ENCODE measurements at regions not wholly inside any gene's neighbourhood (a gene's known extent, or its start where the extent isn't known, plus 50 kb on each side); places are given as distances from the start of the nearest gene placed in this dataset.

DNA sequence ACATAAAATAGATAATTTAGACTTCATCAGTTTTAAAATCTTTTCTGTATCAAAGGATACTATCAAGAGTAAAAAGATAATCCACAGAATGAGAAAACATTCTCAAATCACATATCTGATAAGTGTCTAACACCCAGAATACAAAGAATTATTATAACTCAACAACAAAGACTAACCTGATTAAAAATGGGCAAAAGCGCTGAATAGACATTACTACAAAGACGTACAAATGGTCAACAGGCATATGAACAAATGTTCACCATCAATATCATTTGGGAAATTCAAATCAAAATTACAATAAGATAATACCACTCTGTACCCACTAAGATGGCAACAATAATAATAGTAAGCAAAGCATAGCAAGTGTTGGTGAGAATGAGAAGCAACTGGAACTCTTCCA is 503.8 kb downstream of the CDH26 start:
- Mint-ChIP-seq H3K9me3 (peaks cover 12% of the 10 kb centered on the region), H3K4me1 (no peaks in the 10 kb centered on the region), H3K27ac (ENCODE audit: unreplicated experiment) (no peak overlapping the region), H3K4me3 (no peak overlapping the region), H3K36me3 (ENCODE audit: low read depth) (no peaks in the 10 kb centered on the region), H3K27me3 (ENCODE audit: low read depth) (peaks cover 2% of the 10 kb centered on the region)
- TF ChIP-seq, protein P1, sequence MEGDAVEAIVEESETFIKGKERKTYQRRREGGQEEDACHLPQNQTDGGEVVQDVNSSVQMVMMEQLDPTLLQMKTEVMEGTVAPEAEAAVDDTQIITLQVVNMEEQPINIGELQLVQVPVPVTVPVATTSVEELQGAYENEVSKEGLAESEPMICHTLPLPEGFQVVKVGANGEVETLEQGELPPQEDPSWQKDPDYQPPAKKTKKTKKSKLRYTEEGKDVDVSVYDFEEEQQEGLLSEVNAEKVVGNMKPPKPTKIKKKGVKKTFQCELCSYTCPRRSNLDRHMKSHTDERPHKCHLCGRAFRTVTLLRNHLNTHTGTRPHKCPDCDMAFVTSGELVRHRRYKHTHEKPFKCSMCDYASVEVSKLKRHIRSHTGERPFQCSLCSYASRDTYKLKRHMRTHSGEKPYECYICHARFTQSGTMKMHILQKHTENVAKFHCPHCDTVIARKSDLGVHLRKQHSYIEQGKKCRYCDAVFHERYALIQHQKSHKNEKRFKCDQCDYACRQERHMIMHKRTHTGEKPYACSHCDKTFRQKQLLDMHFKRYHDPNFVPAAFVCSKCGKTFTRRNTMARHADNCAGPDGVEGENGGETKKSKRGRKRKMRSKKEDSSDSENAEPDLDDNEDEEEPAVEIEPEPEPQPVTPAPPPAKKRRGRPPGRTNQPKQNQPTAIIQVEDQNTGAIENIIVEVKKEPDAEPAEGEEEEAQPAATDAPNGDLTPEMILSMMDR (conservative IDR thresholded peaks at IDR 0.05), result no peak
- DNase-seq (ENCODE audit: low read depth, low spot score), result no peak

DNA sequence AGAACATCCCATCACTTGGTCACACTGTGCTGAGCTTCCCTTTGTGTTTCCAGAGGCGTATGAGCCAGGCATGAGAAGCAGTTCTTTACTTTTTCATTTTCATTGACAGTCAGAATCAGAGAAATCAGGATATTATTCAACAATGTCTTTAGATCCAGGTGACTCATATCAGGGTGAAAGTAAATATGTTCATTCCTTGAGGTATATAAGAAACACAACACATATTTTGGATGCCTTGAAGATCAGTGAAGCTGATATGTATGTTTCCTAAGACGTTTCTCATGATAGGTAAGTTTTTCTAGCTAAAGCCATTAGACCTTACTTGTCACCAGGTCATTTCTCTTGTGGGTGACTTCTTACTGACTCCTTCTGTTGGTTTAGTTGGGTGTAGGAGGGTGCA is 505.6 kb downstream of the CDH26 start:
- H3K4me1 Mint-ChIP-seq, result peaks cover 11% of the 10 kb centered on the region
- H3K27ac Mint-ChIP-seq (ENCODE audit: unreplicated experiment), result no peak overlapping the region
- H3K9me3 Mint-ChIP-seq, result peaks cover 9% of the 10 kb centered on the region
- DNase-seq (ENCODE audit: low read depth, low spot score), result no peak
- TF ChIP-seq, protein P1 (conservative IDR thresholded peaks at IDR 0.05), result no peak
- H3K4me3 Mint-ChIP-seq, result no peak overlapping the region
- no peaks in the 10 kb centered on the region for H3K36me3 Mint-ChIP-seq (ENCODE audit: low read depth)
- peaks cover 5% of the 10 kb centered on the region for H3K27me3 Mint-ChIP-seq (ENCODE audit: low read depth)

DNA sequence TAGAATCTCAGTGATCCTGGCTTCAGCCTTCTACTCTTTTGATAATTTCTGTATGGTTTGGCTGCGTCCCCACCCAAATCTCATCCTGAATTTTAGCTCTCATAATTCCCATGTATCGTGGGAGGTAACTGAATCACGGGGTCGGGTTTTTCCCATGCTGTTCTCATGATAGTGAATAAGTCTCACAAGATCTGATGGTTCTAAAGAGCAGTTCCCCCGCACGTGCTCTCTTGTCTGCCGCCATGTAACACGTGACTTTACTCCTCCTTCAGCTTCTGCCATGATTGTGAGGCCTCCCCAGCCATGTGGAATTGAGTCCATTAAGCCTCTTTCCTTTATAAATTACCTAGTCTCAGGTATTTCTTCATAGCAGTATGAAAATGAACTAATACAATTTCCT is 507.2 kb downstream of the CDH26 start:
- DNase-seq (ENCODE audit: low read depth, low spot score), result no peak
- peaks cover 11% of the 10 kb centered on the region for H3K4me1 Mint-ChIP-seq
- no peak overlapping the region for H3K4me3 Mint-ChIP-seq
- H3K36me3 Mint-ChIP-seq (ENCODE audit: low read depth), result no peaks in the 10 kb centered on the region
- TF ChIP-seq, protein P1 (conservative IDR thresholded peaks at IDR 0.05), result no peak
- peaks cover 7% of the 10 kb centered on the region for H3K9me3 Mint-ChIP-seq
- H3K27me3 Mint-ChIP-seq (ENCODE audit: low read depth), result peaks cover 5% of the 10 kb centered on the region
- no peak overlapping the region for H3K27ac Mint-ChIP-seq (ENCODE audit: unreplicated experiment)

DNA sequence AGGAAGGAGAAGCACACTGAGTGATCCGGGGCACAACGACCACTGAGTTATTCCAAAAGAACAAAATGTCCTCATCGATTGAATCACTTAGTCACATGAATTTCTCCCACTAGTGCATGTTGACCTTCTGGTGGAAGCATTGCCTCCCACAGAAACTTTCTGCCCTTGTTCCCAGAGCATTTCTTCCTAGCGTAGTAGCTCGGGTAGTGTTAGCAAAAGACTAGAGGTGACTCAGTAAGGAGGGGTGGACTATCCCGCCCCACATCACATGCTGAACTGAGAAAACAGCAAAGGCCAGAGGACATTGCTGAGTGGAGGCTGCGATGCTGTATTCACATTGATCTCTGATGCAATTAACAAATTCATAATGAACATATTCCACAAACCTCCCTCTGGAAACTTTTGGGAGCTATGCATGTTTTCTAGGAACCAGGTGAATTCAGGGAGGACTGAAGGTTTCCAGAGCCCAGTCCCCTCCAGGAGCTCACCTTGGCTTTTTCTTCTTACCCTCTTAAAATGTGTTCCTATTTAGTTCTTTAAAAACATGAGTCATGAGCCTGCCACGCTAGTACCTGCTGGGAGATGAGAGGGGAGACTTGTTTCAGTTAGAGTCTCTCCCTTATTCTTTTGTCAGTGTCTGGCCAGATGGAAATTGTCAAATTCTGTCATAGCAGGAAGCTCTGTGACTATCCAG is 507.9 kb downstream of the CDH26 start:
- Mint-ChIP-seq H3K4me1 (peaks cover 11% of the 10 kb centered on the region), H3K27ac (ENCODE audit: unreplicated experiment) (no peak overlapping the region), H3K27me3 (ENCODE audit: low read depth) (peaks cover 5% of the 10 kb centered on the region), H3K36me3 (ENCODE audit: low read depth) (no peaks in the 10 kb centered on the region), H3K4me3 (no peak overlapping the region), H3K9me3 (peaks cover 7% of the 10 kb centered on the region)
- TF ChIP-seq, protein P1 (conservative IDR thresholded peaks at IDR 0.05), result no peak
- DNase-seq (ENCODE audit: low read depth, low spot score), result no peak

DNA sequence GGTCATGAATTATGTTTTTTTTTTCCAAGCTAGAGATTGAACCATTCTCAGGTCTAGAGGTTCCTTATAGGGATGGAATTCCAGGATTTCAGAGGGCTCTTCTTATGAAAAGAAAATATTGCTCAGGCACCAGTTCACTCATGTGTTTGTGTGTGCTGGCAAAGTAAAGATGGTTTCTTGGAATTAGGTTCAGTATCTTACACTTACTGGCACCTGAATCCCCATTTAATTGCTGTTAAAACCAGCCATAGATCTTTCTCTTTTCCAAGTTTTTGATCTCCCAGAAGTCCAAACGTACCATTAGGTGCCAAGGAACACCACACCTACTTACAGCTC is 508.4 kb downstream of the CDH26 start:
- DNase-seq (ENCODE audit: low read depth, low spot score), result no peak
- Mint-ChIP-seq H3K4me1 (peaks cover 11% of the 10 kb centered on the region), H3K27ac (ENCODE audit: unreplicated experiment) (no peak overlapping the region), H3K27me3 (ENCODE audit: low read depth) (peaks cover 5% of the 10 kb centered on the region), H3K4me3 (no peak overlapping the region), H3K9me3 (peaks cover 7% of the 10 kb centered on the region), H3K36me3 (ENCODE audit: low read depth) (no peaks in the 10 kb centered on the region)
- TF ChIP-seq, protein P1 (conservative IDR thresholded peaks at IDR 0.05), result no peak

Data from neural crest cell (in vitro differentiated cells).